ENCODE measurements at regions not wholly inside any gene's neighbourhood (a gene's known extent, or its start where the extent isn't known, plus 50 kb on each side); places are given as distances from the start of the nearest gene placed in this dataset.

GRCh38 chr16:6633456-6633855, 699.2 kb upstream of the RBFOX1 start:
- no peak for TF ChIP-seq CTCF (IDR thresholded peaks at IDR 0.05)
- no peak for TF ChIP-seq POLR2AphosphoS5 (IDR thresholded peaks at IDR 0.05)
- no peak for TF ChIP-seq EP300 (IDR thresholded peaks at IDR 0.05)
- TF ChIP-seq POLR2A (IDR thresholded peaks at IDR 0.05) = no peak
